Effector CD4-positive, alpha-beta T cell (primary cell): ENCODE measurements at regions not wholly inside any gene's neighbourhood (a gene's known extent, or its start where the extent isn't known, plus 50 kb on each side); places are given as distances from the start of the nearest gene placed in this dataset.

Experiments used
- DNase-seq: peaks from one replicate; pipeline ENCODE4 v3.0.0-alpha.2; 2020

- no peak for DNase-seq
Observed at GRCh38 chr19:28971049-28971448, 241.9 kb downstream of the UQCRFS1 start.

GRCh38 chr19:28968721-28969120, 244.2 kb downstream of the UQCRFS1 start:
- DNase-seq = no peak

- DNase-seq = no peak
Observed at GRCh38 chr19:28966737-28967399, 246.1 kb downstream of the UQCRFS1 start.

GRCh38 chr19:28964500-28964899, 248.5 kb downstream of the UQCRFS1 start:
- no peak for DNase-seq

- no peak for DNase-seq
Observed at GRCh38 chr19:28963486-28964250, 249.3 kb downstream of the UQCRFS1 start.

GRCh38 chr19:28961772-28962500, 251.0 kb downstream of the UQCRFS1 start:
- DNase-seq = no peak

GRCh38 chr19:28960986-28961705, 251.8 kb downstream of the UQCRFS1 start:
- no peak for DNase-seq

GRCh38 chr19:28960586-28960985, 252.4 kb downstream of the UQCRFS1 start:
- DNase-seq = no peak

- DNase-seq = no peak
Observed at GRCh38 chr19:28956961-28957360, 256.0 kb downstream of the UQCRFS1 start.

GRCh38 chr19:28956421-28956820, 256.5 kb downstream of the UQCRFS1 start:
- DNase-seq = no peak

GRCh38 chr19:28949535-28949934, 263.4 kb downstream of the UQCRFS1 start:
- no peak for DNase-seq

- no peak for DNase-seq
Observed at GRCh38 chr19:28949027-28949426, 263.9 kb downstream of the UQCRFS1 start.

GRCh38 chr19:28948566-28948965, 264.4 kb downstream of the UQCRFS1 start:
- DNase-seq = no peak

- no peak for DNase-seq
Observed at GRCh38 chr19:28948026-28948425, 264.9 kb downstream of the UQCRFS1 start.

GRCh38 chr19:28943651-28944050, 269.3 kb downstream of the UQCRFS1 start:
- DNase-seq = no peak

- DNase-seq = no peak
Observed at GRCh38 chr19:28941833-28942232, 271.1 kb downstream of the UQCRFS1 start.

- DNase-seq = no peak
Observed at GRCh38 chr19:28940751-28941500, 272.0 kb downstream of the UQCRFS1 start.

GRCh38 chr19:28939236-28939635, 273.7 kb downstream of the UQCRFS1 start:
- no peak for DNase-seq

GRCh38 chr19:28936001-28936400, 276.9 kb downstream of the UQCRFS1 start:
- DNase-seq = no peak

GRCh38 chr19:28934631-28935030, 278.3 kb downstream of the UQCRFS1 start:
- DNase-seq = no peak

GRCh38 chr19:28933039-28933438, 279.9 kb downstream of the UQCRFS1 start:
- no peak for DNase-seq

- DNase-seq = no peak
Observed at GRCh38 chr19:28932446-28932845, 280.5 kb downstream of the UQCRFS1 start.
